Myocyte (in vitro differentiated cells): ENCODE measurements at regions not wholly inside any gene's neighbourhood (a gene's known extent, or its start where the extent isn't known, plus 50 kb on each side); places are given as distances from the start of the nearest gene placed in this dataset.
"Not testable (repeated sequence)": the region's sequence is repeated elsewhere in the genome, so short reads cannot be mapped to it uniquely, and the experiment has no call there.

Source experiments
- DNase-seq: peaks from one replicate; pipeline ENCODE4 v3.0.0-alpha.2; 2012; ENCODE audit warnings: low read depth

- not testable (repeated sequence) for DNase-seq
Measured at GRCh38 chr11:38746516-38746915, 2148.5 kb upstream of the RAG2 start.

- DNase-seq = no peak
Measured at GRCh38 chr11:38723361-38723760, 2125.3 kb upstream of the RAG2 start.

- DNase-seq = no peak
Measured at GRCh38 chr11:38721586-38722315, 2123.7 kb upstream of the RAG2 start.

- no peak for DNase-seq
Measured at GRCh38 chr11:38718659-38719058, 2120.6 kb upstream of the RAG2 start.

- no peak for DNase-seq
Measured at GRCh38 chr11:38718049-38718448, 2120.0 kb upstream of the RAG2 start.

GRCh38 chr11:38711110-38711509, 2113.1 kb upstream of the RAG2 start:
- DNase-seq = no peak

- DNase-seq = no peak
Measured at GRCh38 chr11:38710262-38710661, 2112.2 kb upstream of the RAG2 start.

GRCh38 chr11:38700111-38700510, 2102.1 kb upstream of the RAG2 start:
- DNase-seq = no peak

- DNase-seq = no peak
Measured at GRCh38 chr11:38693306-38693705, 2095.3 kb upstream of the RAG2 start.

- DNase-seq = peak; percentile 9
Measured at GRCh38 chr11:38690211-38690610, 2092.2 kb upstream of the RAG2 start.

- no peak for DNase-seq
Measured at GRCh38 chr11:38687008-38687407, 2089.0 kb upstream of the RAG2 start.

GRCh38 chr11:38683484-38683883, 2085.4 kb upstream of the RAG2 start:
- DNase-seq = no peak

GRCh38 chr11:38680746-38681145, 2082.7 kb upstream of the RAG2 start:
- DNase-seq = no peak

GRCh38 chr11:38680166-38680565, 2082.1 kb upstream of the RAG2 start:
- no peak for DNase-seq

- no peak for DNase-seq
Measured at GRCh38 chr11:38672445-38672844, 2074.4 kb upstream of the RAG2 start.

- DNase-seq = no peak
Measured at GRCh38 chr11:38667359-38667758, 2069.3 kb upstream of the RAG2 start.

GRCh38 chr11:38648604-38649003, 2050.6 kb upstream of the RAG2 start:
- DNase-seq = no peak

GRCh38 chr11:38646382-38646781, 2048.3 kb upstream of the RAG2 start:
- peak; percentile 58 for DNase-seq

- peak; percentile 3 for DNase-seq
Measured at GRCh38 chr11:38640854-38641253, 2042.8 kb upstream of the RAG2 start.

GRCh38 chr11:38612701-38613100, 2014.7 kb upstream of the RAG2 start:
- no peak for DNase-seq

GRCh38 chr11:38601371-38601770, 2003.3 kb upstream of the RAG2 start:
- not testable (repeated sequence) for DNase-seq

GRCh38 chr11:38598418-38598817, 2000.4 kb upstream of the RAG2 start:
- no peak for DNase-seq

- not testable (repeated sequence) for DNase-seq
Measured at GRCh38 chr11:38595359-38596016, 1997.5 kb upstream of the RAG2 start.
